C4-2B (cell line): ENCODE measurements at regions not wholly inside any gene's neighbourhood (a gene's known extent, or its start where the extent isn't known, plus 50 kb on each side); places are given as distances from the start of the nearest gene placed in this dataset.
"Not testable (repeated sequence)": the region's sequence is repeated elsewhere in the genome, so short reads cannot be mapped to it uniquely, and the experiment has no call there.

Experiments used
- H3K27ac ChIP-seq: fragments of 450-650 bp; 2 replicates; pipeline ENCODE4 v1.5.1; 2017
- CTCF ChIP-seq: fragments of 450-650 bp; conservative IDR thresholded peaks from 2 replicates; pipeline ENCODE4 v1.5.1; 2017; ENCODE audit warnings: mild to moderate bottlenecking
- ZFX ChIP-seq: fragments of 450-650 bp; IDR thresholded peaks from 2 replicates; pipeline ENCODE4 v1.6.1; 2017

DNA sequence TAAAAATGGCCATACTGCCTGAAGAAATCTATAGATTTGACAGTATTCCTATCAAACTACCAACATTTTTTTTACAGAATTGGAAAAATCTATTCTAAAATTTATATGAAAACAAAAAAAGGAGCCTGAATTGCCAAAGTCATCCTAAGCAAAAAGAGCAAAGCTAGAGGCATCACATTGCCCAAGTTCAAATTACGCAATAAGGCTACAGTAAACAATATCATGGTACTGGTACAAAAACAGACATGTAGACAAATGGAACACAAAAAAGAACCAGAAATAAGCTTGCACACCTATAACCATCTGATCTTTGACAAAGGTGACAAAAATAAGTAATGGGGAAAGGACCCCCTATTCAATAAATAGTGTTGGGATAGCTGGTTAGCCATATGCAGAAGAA, 50.2 kb upstream of the THSD7B start:
- H3K27ac ChIP-seq = no peak overlapping the region
- TF ChIP-seq CTCF = no peak
- TF ChIP-seq ZFX = no peak

DNA sequence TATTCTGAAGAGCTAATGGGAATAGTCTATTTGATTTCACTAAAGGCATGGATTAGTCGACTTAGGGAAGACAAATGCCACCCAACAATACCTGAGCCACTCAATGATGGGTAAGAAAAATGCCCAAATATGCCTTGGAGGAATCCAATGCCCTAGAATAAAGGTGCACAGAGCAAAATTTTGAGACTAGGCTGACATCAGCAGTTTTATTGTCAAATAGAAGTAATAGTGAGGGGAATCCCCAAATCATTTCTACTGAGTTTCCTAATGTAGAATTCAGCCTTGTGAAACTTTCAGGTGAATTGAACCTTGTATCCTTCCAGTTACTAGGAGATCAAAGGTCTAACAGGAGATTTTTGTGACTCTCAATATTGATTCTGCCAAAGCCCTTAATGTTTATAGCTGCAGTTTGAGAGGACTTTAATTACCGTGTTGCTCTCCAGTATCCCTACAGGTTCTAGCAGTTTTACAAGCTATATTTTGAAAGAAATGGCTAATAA, 50.8 kb upstream of the THSD7B start:
- no peak overlapping the region for H3K27ac ChIP-seq
- TF ChIP-seq ZFX = no peak

GRCh38 chr2:136713739-136714138, 51.6 kb upstream of the THSD7B start:
- TF ChIP-seq ZFX (no peak), CTCF (no peak)

DNA sequence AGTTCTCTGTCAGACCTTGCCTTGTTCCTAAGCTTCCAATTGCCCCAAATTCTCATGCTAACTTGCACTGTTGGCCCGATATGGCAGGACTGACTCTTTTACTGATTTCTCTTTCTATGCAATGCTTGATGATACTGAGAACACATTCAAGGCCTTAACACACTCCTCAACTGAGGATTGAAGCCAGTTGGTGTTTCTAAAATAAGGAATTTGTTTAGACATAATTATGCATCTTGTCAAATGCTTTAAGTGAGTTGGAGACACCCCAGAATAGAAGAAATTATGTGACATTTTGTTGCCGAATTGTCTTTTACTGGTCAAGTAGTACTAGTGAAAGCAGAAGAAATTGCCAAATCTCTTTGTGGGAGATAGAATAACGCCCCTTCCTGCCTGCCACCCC, 60.0 kb upstream of the THSD7B start:
- no peak for TF ChIP-seq ZFX
- TF ChIP-seq CTCF = no peak
- no peak overlapping the region for H3K27ac ChIP-seq

More at GRCh38 chr2:136713739-136714138, 51.6 kb upstream of the THSD7B start:
- no peak overlapping the region for H3K27ac ChIP-seq

GRCh38 chr2:136703214-136703613, 62.1 kb upstream of the THSD7B start:
- TF ChIP-seq CTCF (no peak), ZFX (no peak)
- no peak overlapping the region for H3K27ac ChIP-seq

- TF ChIP-seq ZFX (no peak), CTCF (no peak)
- no peak overlapping the region for H3K27ac ChIP-seq
These were observed 68.9 kb upstream of the THSD7B start for GRCh38 chr2:136696438-136696837.

- TF ChIP-seq CTCF = no peak
- TF ChIP-seq ZFX = no peak
- H3K27ac ChIP-seq = no peak overlapping the region
These were observed 71.4 kb upstream of the THSD7B start for GRCh38 chr2:136693966-136694365.

DNA sequence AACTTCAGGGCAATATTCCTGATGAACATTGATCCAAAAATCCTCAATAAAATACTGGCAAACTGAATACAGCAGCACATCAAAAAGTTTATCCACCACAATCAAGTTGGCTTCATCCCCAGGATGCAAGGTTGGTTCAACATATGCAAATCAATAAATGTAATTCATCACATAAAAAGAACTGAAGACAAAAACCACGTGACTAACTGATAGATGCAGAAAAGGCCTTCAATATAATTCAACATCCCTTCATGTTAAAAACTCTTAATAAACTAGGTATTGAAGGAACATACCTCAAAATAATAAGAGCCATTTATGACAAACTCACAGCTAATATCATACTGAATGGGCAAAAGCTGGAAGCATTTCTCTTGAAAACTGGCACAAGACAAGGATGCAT, 85.3 kb upstream of the THSD7B start:
- not testable (repeated sequence) for H3K27ac ChIP-seq

GRCh38 chr2:136665736-136666135, 99.6 kb upstream of the THSD7B start:
- H3K27ac ChIP-seq = no peak overlapping the region
- TF ChIP-seq ZFX (no peak), CTCF (no peak)
